ENCODE measurements at regions not wholly inside any gene's neighbourhood (a gene's known extent, or its start where the extent isn't known, plus 50 kb on each side); places are given as distances from the start of the nearest gene placed in this dataset.

- TF ChIP-seq CTCF (IDR thresholded peaks at IDR 0.05; ENCODE audit: low read length) (no peak), EZH2phosphoT487 (IDR thresholded peaks at IDR 0.05; ENCODE audit: low read length) (no peak)
These were observed 1565.5 kb upstream of the CADM2 start for GRCh38 chr3:83393276-83393675.
